Colonic mucosa (tissue), 4 donors: ENCODE measurements at regions not wholly inside any gene's neighbourhood (a gene's known extent, or its start where the extent isn't known, plus 50 kb on each side); places are given as distances from the start of the nearest gene placed in this dataset.

Experiments used
- DNase-seq: peaks from one replicate; pipeline ENCODE4 v3.0.0-alpha.2; 2020
- H3K27ac ChIP-seq: fragments of 200-600 bp; one replicate; pipeline ENCODE4 v1.8.0; 2021
- H3K27me3 ChIP-seq: fragments of 200-600 bp; one replicate; pipeline ENCODE4 v1.8.0; 2021
- H3K36me3 ChIP-seq: fragments of 200-600 bp; one replicate; pipeline ENCODE4 v1.8.0; 2021
- H3K4me1 ChIP-seq: fragments of 200-600 bp; one replicate; pipeline ENCODE4 v1.8.0; 2021; ENCODE audit warnings: mild to moderate bottlenecking
- H3K4me3 ChIP-seq: fragments of 200-600 bp; one replicate; pipeline ENCODE4 v1.8.0; 2021
- H3K9ac ChIP-seq, 2 donors: one replicate each; pipeline ENCODE4 v1.7.0; 2013; ENCODE audit warnings: control low read depth in 2 of 2, low read depth in 2 of 2, low read length in 2 of 2
- H3K9me3 ChIP-seq: fragments of 200-600 bp; one replicate; pipeline ENCODE4 v1.8.0; 2021
- CTCF ChIP-seq: fragments of 200-600 bp; IDR thresholded peaks from one replicate; pipeline ENCODE4 v1.8.0; 2022; ENCODE audit warnings: antibody characterized with exemption, mild to moderate bottlenecking
- intact Hi-C: fragments of 100-400 bp; cut with DNase I; formaldehyde crosslinking; loops from one replicate; pipeline ENCODE4 v1.14.1; 2022
- donor health status: healthy.
- donor health status: DM: no; HTN: no; CAD: no.
- donor health status: DM: no; HTN: no; CAD: no.

- DNase-seq, result no peak
These were observed 372.8 kb downstream of the TMEM167A start for GRCh38 chr5:82704381-82704780.

GRCh38 chr5:82702046-82702445 lies 375.1 kb downstream of the TMEM167A start:
- no peak for TF ChIP-seq CTCF
- Histone ChIP-seq H3K36me3 (no peaks in the 10 kb centered on the region), H3K9ac (no peak overlapping the region), H3K4me3 (no peak overlapping the region), H3K4me1 (no peaks in the 10 kb centered on the region), H3K27me3 (no peaks in the 10 kb centered on the region), H3K9me3 (no peaks in the 10 kb centered on the region), H3K27ac (no peak overlapping the region)
- DNase-seq, result no peak
- intact Hi-C loops, result no loop called here

More at GRCh38 chr5:82704381-82704780, 372.8 kb downstream of the TMEM167A start:
- no peaks in the 10 kb centered on the region for H3K9me3 ChIP-seq
- no peak overlapping the region for H3K4me3 ChIP-seq
- TF ChIP-seq CTCF, result no peak
- intact Hi-C loops, result no loop called here
- H3K27me3 ChIP-seq, result no peaks in the 10 kb centered on the region
- H3K36me3 ChIP-seq, result no peaks in the 10 kb centered on the region
- H3K9ac ChIP-seq, result no peak overlapping the region
- H3K4me1 ChIP-seq, result no peaks in the 10 kb centered on the region
- H3K27ac ChIP-seq, result no peak overlapping the region

GRCh38 chr5:82699737-82700136 lies 377.5 kb downstream of the TMEM167A start:
- DNase-seq, result no peak
- intact Hi-C loops, result no loop called here
- no peak overlapping the region for H3K4me3 ChIP-seq
- H3K9ac ChIP-seq, result no peak overlapping the region
- H3K27ac ChIP-seq, result no peak overlapping the region
- no peaks in the 10 kb centered on the region for H3K9me3 ChIP-seq
- H3K36me3 ChIP-seq, result no peaks in the 10 kb centered on the region
- TF ChIP-seq CTCF, result no peak
- H3K4me1 ChIP-seq, result no peaks in the 10 kb centered on the region
- H3K27me3 ChIP-seq, result no peaks in the 10 kb centered on the region

- no peak overlapping the region for H3K4me3 ChIP-seq
- intact Hi-C loops, result no loop called here
These were observed 379.2 kb downstream of the TMEM167A start for GRCh38 chr5:82698026-82698425.

GRCh38 chr5:82694711-82695285 lies 382.4 kb downstream of the TMEM167A start:
- no peak overlapping the region for H3K9ac ChIP-seq
- no peaks in the 10 kb centered on the region for H3K36me3 ChIP-seq
- H3K27me3 ChIP-seq, result no peaks in the 10 kb centered on the region
- no peak for TF ChIP-seq CTCF
- H3K4me3 ChIP-seq, result no peak overlapping the region
- no peaks in the 10 kb centered on the region for H3K9me3 ChIP-seq
- no peaks in the 10 kb centered on the region for H3K4me1 ChIP-seq
- no peak for DNase-seq
- no peak overlapping the region for H3K27ac ChIP-seq
- intact Hi-C loops, result no loop called here

More at GRCh38 chr5:82698026-82698425, 379.2 kb downstream of the TMEM167A start:
- Histone ChIP-seq H3K27me3 (no peaks in the 10 kb centered on the region), H3K9ac (no peak overlapping the region), H3K27ac (no peak overlapping the region), H3K9me3 (no peaks in the 10 kb centered on the region), H3K4me1 (no peaks in the 10 kb centered on the region), H3K36me3 (no peaks in the 10 kb centered on the region)
- DNase-seq, result no peak
- no peak for TF ChIP-seq CTCF
